ENCODE measurements at regions not wholly inside any gene's neighbourhood (a gene's known extent, or its start where the extent isn't known, plus 50 kb on each side); places are given as distances from the start of the nearest gene placed in this dataset.

- TF ChIP-seq POLR2AphosphoS5 (IDR thresholded peaks at IDR 0.05; ENCODE audit: insufficient read depth in 1 of 2, low read depth in 1 of 2) = no peak
- Histone ChIP-seq H3K4me3 (no peak overlapping the region), H3K36me3 (no peaks in the 10 kb centered on the region), H3K4me1 (no peaks in the 10 kb centered on the region), H3K27me3 (no peaks in the 10 kb centered on the region), H3K9me3 (no peaks in the 10 kb centered on the region), H3K27ac (no peak overlapping the region)
- intact Hi-C loops (cut with DNase I) = no loop called here
- no peak for DNase-seq (ENCODE audit: extremely low spot score in 2 of 2)
Observed at GRCh38 chr3:170792471-170792870, 77.5 kb downstream of the RPL22L1 start.

- intact Hi-C loops (cut with DNase I) = no loop called here
- no peaks in the 10 kb centered on the region for H3K36me3 ChIP-seq
- no peaks in the 10 kb centered on the region for H3K4me1 ChIP-seq
- no peak overlapping the region for H3K4me3 ChIP-seq
- H3K9me3 ChIP-seq = no peaks in the 10 kb centered on the region
- H3K27me3 ChIP-seq = no peaks in the 10 kb centered on the region
- DNase-seq (ENCODE audit: extremely low spot score in 2 of 2) = no peak
- no peak overlapping the region for H3K27ac ChIP-seq
- TF ChIP-seq CTCF (IDR thresholded peaks at IDR 0.05) = no peak
- no peak for TF ChIP-seq POLR2A (IDR thresholded peaks at IDR 0.05)
- no peak for TF ChIP-seq POLR2AphosphoS5 (IDR thresholded peaks at IDR 0.05; ENCODE audit: insufficient read depth in 1 of 2, low read depth in 1 of 2)
Observed at GRCh38 chr3:170790647-170791046, 79.3 kb downstream of the RPL22L1 start.

GRCh38 chr3:170787464-170787863 lies 82.5 kb downstream of the RPL22L1 start:
- intact Hi-C loops (cut with DNase I) = no loop called here
- no peaks in the 10 kb centered on the region for H3K27me3 ChIP-seq
- H3K9me3 ChIP-seq = no peaks in the 10 kb centered on the region
- H3K27ac ChIP-seq = no peak overlapping the region
- H3K4me1 ChIP-seq = no peaks in the 10 kb centered on the region
- no peak for TF ChIP-seq POLR2A (IDR thresholded peaks at IDR 0.05)
- no peak for TF ChIP-seq CTCF (IDR thresholded peaks at IDR 0.05)
- no peak for TF ChIP-seq POLR2AphosphoS5 (IDR thresholded peaks at IDR 0.05; ENCODE audit: insufficient read depth in 1 of 2, low read depth in 1 of 2)
- no peaks in the 10 kb centered on the region for H3K36me3 ChIP-seq
- DNase-seq (ENCODE audit: extremely low spot score in 2 of 2) = no peak
- H3K4me3 ChIP-seq = no peak overlapping the region

- Histone ChIP-seq H3K4me1 (no peaks in the 10 kb centered on the region), H3K4me3 (no peak overlapping the region), H3K36me3 (no peaks in the 10 kb centered on the region), H3K27me3 (no peaks in the 10 kb centered on the region), H3K27ac (no peak overlapping the region), H3K9me3 (no peaks in the 10 kb centered on the region)
- intact Hi-C loops (cut with DNase I) = no loop called here
- no peak for DNase-seq (ENCODE audit: extremely low spot score in 2 of 2)
- TF ChIP-seq POLR2AphosphoS5 (IDR thresholded peaks at IDR 0.05; ENCODE audit: insufficient read depth in 1 of 2, low read depth in 1 of 2) (no peak), POLR2A (IDR thresholded peaks at IDR 0.05) (no peak), CTCF (IDR thresholded peaks at IDR 0.05) (no peak)
Observed at GRCh38 chr3:170785454-170785853, 84.5 kb downstream of the RPL22L1 start.

- intact Hi-C loops (cut with DNase I) = no loop called here
- no peak for DNase-seq (ENCODE audit: extremely low spot score in 2 of 2)
- H3K27me3 ChIP-seq = no peaks in the 10 kb centered on the region
- no peak overlapping the region for H3K27ac ChIP-seq
- H3K36me3 ChIP-seq = no peaks in the 10 kb centered on the region
- H3K9me3 ChIP-seq = no peaks in the 10 kb centered on the region
- TF ChIP-seq CTCF (IDR thresholded peaks at IDR 0.05) = no peak
- no peak for TF ChIP-seq POLR2A (IDR thresholded peaks at IDR 0.05)
- no peak for TF ChIP-seq POLR2AphosphoS5 (IDR thresholded peaks at IDR 0.05; ENCODE audit: insufficient read depth in 1 of 2, low read depth in 1 of 2)
- H3K4me1 ChIP-seq = no peaks in the 10 kb centered on the region
- H3K4me3 ChIP-seq = no peak overlapping the region
Observed at GRCh38 chr3:170784406-170784805, 85.6 kb downstream of the RPL22L1 start.

- no peak for TF ChIP-seq CTCF (IDR thresholded peaks at IDR 0.05)
- no peak for TF ChIP-seq POLR2A (IDR thresholded peaks at IDR 0.05)
- TF ChIP-seq POLR2AphosphoS5 (IDR thresholded peaks at IDR 0.05; ENCODE audit: insufficient read depth in 1 of 2, low read depth in 1 of 2) = no peak
- H3K27ac ChIP-seq = no peak overlapping the region
- H3K9me3 ChIP-seq = no peaks in the 10 kb centered on the region
- no peaks in the 10 kb centered on the region for H3K36me3 ChIP-seq
- no peak overlapping the region for H3K4me3 ChIP-seq
- H3K4me1 ChIP-seq = no peaks in the 10 kb centered on the region
- DNase-seq (ENCODE audit: extremely low spot score in 2 of 2) = no peak
- intact Hi-C loops (cut with DNase I) = no loop called here
- no peaks in the 10 kb centered on the region for H3K27me3 ChIP-seq
Observed at GRCh38 chr3:170780955-170781354, 89.0 kb downstream of the RPL22L1 start.

Data from vagina (tissue), 2 donors.